ENCODE measurements at regions not wholly inside any gene's neighbourhood (a gene's known extent, or its start where the extent isn't known, plus 50 kb on each side); places are given as distances from the start of the nearest gene placed in this dataset.
A peak's percentile ranks its signal among the peaks of the same experiment; 100 is the strongest.

GRCh38 chr3:56896357-56896756 is 94.6 kb upstream of the ARHGEF3 start:
- DNase-seq (ENCODE audit: low read depth) = no peak

- no peak for DNase-seq (ENCODE audit: low read depth)
Observed at GRCh38 chr3:56894881-56895431, 93.2 kb upstream of the ARHGEF3 start.

- DNase-seq (ENCODE audit: low read depth) = no peak
Observed at GRCh38 chr3:56890448-56891091, 88.8 kb upstream of the ARHGEF3 start.

- no peak for DNase-seq (ENCODE audit: low read depth)
Observed at GRCh38 chr3:56889131-56889530, 87.4 kb upstream of the ARHGEF3 start.

- no peak for DNase-seq (ENCODE audit: low read depth)
Observed at GRCh38 chr3:56887402-56888025, 85.8 kb upstream of the ARHGEF3 start.

GRCh38 chr3:56886314-56886713 is 84.6 kb upstream of the ARHGEF3 start:
- no peak for DNase-seq (ENCODE audit: low read depth)

GRCh38 chr3:56885879-56886278 is 84.1 kb upstream of the ARHGEF3 start:
- no peak for DNase-seq (ENCODE audit: low read depth)

- DNase-seq (ENCODE audit: low read depth) = no peak
Observed at GRCh38 chr3:56885453-56885852, 83.7 kb upstream of the ARHGEF3 start.

GRCh38 chr3:56884387-56884786 is 82.6 kb upstream of the ARHGEF3 start:
- DNase-seq (ENCODE audit: low read depth) = no peak

GRCh38 chr3:56883828-56884227 is 82.1 kb upstream of the ARHGEF3 start:
- DNase-seq (ENCODE audit: low read depth) = no peak

- no peak for DNase-seq (ENCODE audit: low read depth)
Observed at GRCh38 chr3:56882896-56883295, 81.1 kb upstream of the ARHGEF3 start.

GRCh38 chr3:56881841-56882240 is 80.1 kb upstream of the ARHGEF3 start:
- DNase-seq (ENCODE audit: low read depth) = no peak

- DNase-seq (ENCODE audit: low read depth) = no peak
Observed at GRCh38 chr3:56880720-56881575, 79.2 kb upstream of the ARHGEF3 start.

- DNase-seq (ENCODE audit: low read depth) = no peak
Observed at GRCh38 chr3:56879436-56880215, 77.9 kb upstream of the ARHGEF3 start.

- DNase-seq (ENCODE audit: low read depth) = peak; percentile 9
Observed at GRCh38 chr3:56878074-56878473, 76.3 kb upstream of the ARHGEF3 start.

- DNase-seq (ENCODE audit: low read depth) = no peak
Observed at GRCh38 chr3:56876916-56877315, 75.2 kb upstream of the ARHGEF3 start.

GRCh38 chr3:56874269-56874668 is 72.5 kb upstream of the ARHGEF3 start:
- DNase-seq (ENCODE audit: low read depth) = no peak

GRCh38 chr3:56870436-56870835 is 68.7 kb upstream of the ARHGEF3 start:
- DNase-seq (ENCODE audit: low read depth) = no peak

GRCh38 chr3:56869157-56869889 is 67.6 kb upstream of the ARHGEF3 start:
- no peak for DNase-seq (ENCODE audit: low read depth)

- DNase-seq (ENCODE audit: low read depth) = no peak
Observed at GRCh38 chr3:56868706-56869105, 67.0 kb upstream of the ARHGEF3 start.

GRCh38 chr3:56867671-56868070 is 65.9 kb upstream of the ARHGEF3 start:
- no peak for DNase-seq (ENCODE audit: low read depth)
